ENCODE measurements at regions not wholly inside any gene's neighbourhood (a gene's known extent, or its start where the extent isn't known, plus 50 kb on each side); places are given as distances from the start of the nearest gene placed in this dataset.

DNA sequence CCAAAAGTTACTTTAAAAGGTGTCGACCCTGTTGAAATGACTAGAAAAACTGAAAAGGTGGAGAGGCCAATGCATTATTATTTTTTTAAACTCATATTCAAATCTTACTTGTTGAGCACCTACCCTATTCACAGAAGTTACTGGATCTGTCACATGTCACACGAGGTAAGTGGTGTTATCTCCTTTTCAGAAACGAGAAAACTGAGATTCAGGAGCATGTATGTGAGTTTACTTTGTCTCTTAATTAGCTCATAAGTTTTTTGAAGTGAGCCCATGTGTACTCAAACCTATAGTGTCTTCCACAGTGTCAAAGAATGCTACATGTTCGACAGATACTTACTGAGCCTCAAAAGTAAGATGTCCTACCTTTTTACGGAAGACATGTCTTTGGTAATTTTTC, 81.8 kb upstream of the EGLN3 start:
- Histone ChIP-seq H3K27me3 (ENCODE audit: control insufficient read depth, extremely low read depth, insufficient read depth, low read length) (no peaks in the 10 kb centered on the region), H3K9me1 (ENCODE audit: control insufficient read depth, extremely low read depth, insufficient read depth, low read length) (no peaks in the 10 kb centered on the region), H3K36me3 (ENCODE audit: control insufficient read depth in 2 of 2, extremely low read depth in 1 of 2, insufficient read depth in 2 of 2, low read length in 2 of 2) (no peaks in the 10 kb centered on the region), H4K20me1 (ENCODE audit: control insufficient read depth, extremely low read depth, insufficient read depth, low read length) (no peaks in the 10 kb centered on the region), H3K4me3 (ENCODE audit: control insufficient read depth in 2 of 3, extremely low read depth in 1 of 3, insufficient read depth in 2 of 3, low read depth in 1 of 3, low read length in 3 of 3) (no peak overlapping the region), H3K4me2 (ENCODE audit: control insufficient read depth, extremely low read depth, insufficient read depth, low read depth, low read length) (no peak overlapping the region), H3K4me1 (ENCODE audit: control insufficient read depth, extremely low read depth, insufficient read depth, low read length) (peaks cover 15% of the 10 kb centered on the region), H3K9ac (ENCODE audit: control insufficient read depth, extremely low read depth, insufficient read depth, low read length) (no peak overlapping the region), H3K9me3 (ENCODE audit: control insufficient read depth, low read depth, low read length) (no peaks in the 10 kb centered on the region), H2AFZ (ENCODE audit: control insufficient read depth, low read length) (no peak overlapping the region), H3K79me2 (ENCODE audit: control insufficient read depth, insufficient read depth, low read length) (no peaks in the 10 kb centered on the region), H3K27ac (ENCODE audit: control insufficient read depth, insufficient read depth, low read length) (no peak overlapping the region)
- FAIRE-seq (no peak), DNase-seq (ENCODE audit: low read depth, low spot score) (no peak)
- dilution Hi-C loops (cut with MboI; ENCODE audit: extremely low pct_ligation_motif_present, low sequenced_read_pairs) = no loop called here
- TF ChIP-seq EZH2 (IDR thresholded peaks at IDR 0.05; ENCODE audit: low read length) = no peak
- TF ChIP-seq, protein P1, sequence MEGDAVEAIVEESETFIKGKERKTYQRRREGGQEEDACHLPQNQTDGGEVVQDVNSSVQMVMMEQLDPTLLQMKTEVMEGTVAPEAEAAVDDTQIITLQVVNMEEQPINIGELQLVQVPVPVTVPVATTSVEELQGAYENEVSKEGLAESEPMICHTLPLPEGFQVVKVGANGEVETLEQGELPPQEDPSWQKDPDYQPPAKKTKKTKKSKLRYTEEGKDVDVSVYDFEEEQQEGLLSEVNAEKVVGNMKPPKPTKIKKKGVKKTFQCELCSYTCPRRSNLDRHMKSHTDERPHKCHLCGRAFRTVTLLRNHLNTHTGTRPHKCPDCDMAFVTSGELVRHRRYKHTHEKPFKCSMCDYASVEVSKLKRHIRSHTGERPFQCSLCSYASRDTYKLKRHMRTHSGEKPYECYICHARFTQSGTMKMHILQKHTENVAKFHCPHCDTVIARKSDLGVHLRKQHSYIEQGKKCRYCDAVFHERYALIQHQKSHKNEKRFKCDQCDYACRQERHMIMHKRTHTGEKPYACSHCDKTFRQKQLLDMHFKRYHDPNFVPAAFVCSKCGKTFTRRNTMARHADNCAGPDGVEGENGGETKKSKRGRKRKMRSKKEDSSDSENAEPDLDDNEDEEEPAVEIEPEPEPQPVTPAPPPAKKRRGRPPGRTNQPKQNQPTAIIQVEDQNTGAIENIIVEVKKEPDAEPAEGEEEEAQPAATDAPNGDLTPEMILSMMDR (optimal IDR thresholded peaks at IDR 0.05 in 1 of 3, IDR thresholded peaks at IDR 0.05 in 1 of 3, conservative IDR thresholded peaks at IDR 0.05 in 1 of 3; ENCODE audit: extremely low read depth in 1 of 3, insufficient read depth in 2 of 3, low read length in 3 of 3) = no peak

DNA sequence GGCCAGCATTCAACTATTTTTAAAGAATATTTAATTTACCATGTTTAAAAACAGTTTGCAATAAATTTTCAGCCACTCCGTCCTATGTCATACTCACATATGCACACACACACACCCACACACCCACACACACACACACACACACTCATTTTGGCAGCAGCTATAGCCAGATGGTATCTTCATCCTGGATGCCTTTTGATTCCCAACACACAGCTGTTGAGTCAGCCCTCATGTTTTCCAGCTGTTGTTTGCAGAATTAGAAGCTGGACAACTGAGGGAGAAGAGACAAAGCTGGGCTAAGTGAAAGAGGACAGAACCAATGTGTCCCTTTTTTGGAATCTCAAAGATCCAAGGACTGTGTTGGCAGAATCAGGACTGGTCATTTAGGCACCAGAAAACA, 80.0 kb upstream of the EGLN3 start:
- Histone ChIP-seq H3K9ac (ENCODE audit: control insufficient read depth, extremely low read depth, insufficient read depth, low read length) (no peak overlapping the region), H3K9me3 (ENCODE audit: control insufficient read depth, low read depth, low read length) (no peaks in the 10 kb centered on the region), H3K4me3 (ENCODE audit: control insufficient read depth in 2 of 3, extremely low read depth in 1 of 3, insufficient read depth in 2 of 3, low read depth in 1 of 3, low read length in 3 of 3) (no peak overlapping the region), H3K4me2 (ENCODE audit: control insufficient read depth, extremely low read depth, insufficient read depth, low read depth, low read length) (no peak overlapping the region), H3K4me1 (ENCODE audit: control insufficient read depth, extremely low read depth, insufficient read depth, low read length) (peaks cover 13% of the 10 kb centered on the region), H3K36me3 (ENCODE audit: control insufficient read depth in 2 of 2, extremely low read depth in 1 of 2, insufficient read depth in 2 of 2, low read length in 2 of 2) (no peaks in the 10 kb centered on the region), H3K79me2 (ENCODE audit: control insufficient read depth, insufficient read depth, low read length) (no peaks in the 10 kb centered on the region), H4K20me1 (ENCODE audit: control insufficient read depth, extremely low read depth, insufficient read depth, low read length) (no peaks in the 10 kb centered on the region), H3K27me3 (ENCODE audit: control insufficient read depth, extremely low read depth, insufficient read depth, low read length) (no peaks in the 10 kb centered on the region), H3K27ac (ENCODE audit: control insufficient read depth, insufficient read depth, low read length) (no peak overlapping the region), H3K9me1 (ENCODE audit: control insufficient read depth, extremely low read depth, insufficient read depth, low read length) (no peaks in the 10 kb centered on the region), H2AFZ (ENCODE audit: control insufficient read depth, low read length) (no peak overlapping the region)
- dilution Hi-C loops (cut with MboI; ENCODE audit: extremely low pct_ligation_motif_present, low sequenced_read_pairs) = no loop called here
- FAIRE-seq = no peak
- TF ChIP-seq, protein P1 (optimal IDR thresholded peaks at IDR 0.05 in 1 of 3, IDR thresholded peaks at IDR 0.05 in 1 of 3, conservative IDR thresholded peaks at IDR 0.05 in 1 of 3; ENCODE audit: extremely low read depth in 1 of 3, insufficient read depth in 2 of 3, low read length in 3 of 3) = no peak
- no peak for TF ChIP-seq EZH2 (IDR thresholded peaks at IDR 0.05; ENCODE audit: low read length)
- no peak for DNase-seq (ENCODE audit: low read depth, low spot score)

All from keratinocyte (primary cell).